IMR-90 (cell line): ENCODE measurements at regions not wholly inside any gene's neighbourhood (a gene's known extent, or its start where the extent isn't known, plus 50 kb on each side); places are given as distances from the start of the nearest gene placed in this dataset.
"Not testable (repeated sequence)": the region's sequence is repeated elsewhere in the genome, so short reads cannot be mapped to it uniquely, and the experiment has no call there.

Experiments used
- ATAC-seq: fragments of 200-7000 bp; cut with Tn5 transposase; 2 replicates; pipeline ENCODE4 v1.9.1; 2020; ENCODE audit warnings: low read depth, mild to moderate bottlenecking, moderate library complexity
- BruUV-seq: library from RNA; stranded (reverse); fragments of 400-500 nt; replicated peaks from 2 replicates; lab custom pipeline; 2021; lab: Mats Ljungman, UMichigan
- CTCF ChIA-PET: fragments of 300-600 bp; formaldehyde crosslinking; extraction: SDS; loops from one replicate; lab custom pipeline; 2021; ENCODE audit warnings: antibody characterized with exemption; lab: Yijun Ruan, JAX
- POLR2A ChIA-PET: fragments of 300-600 bp; sonication (Branson Sonifier 250); formaldehyde crosslinking; loops from one replicate; lab custom pipeline; 2022; ENCODE audit warnings: antibody characterized with exemption; ENCODE audit not compliant: unreplicated experiment; lab: Charles Lee
- DNase-seq: peaks from one replicate; pipeline ENCODE4 v3.0.0; 2013
- H2AFZ ChIP-seq: replicated peaks from 2 replicates; pipeline ENCODE3; 2013; ENCODE audit warnings: low read length, mild to moderate bottlenecking; ENCODE audit not compliant: poor library complexity
- H2AK5ac ChIP-seq: 2 replicates; pipeline ENCODE4 v1.6.1; 2013; ENCODE audit warnings: low read depth, low read length, inconsistent platforms
- H2AK9ac ChIP-seq: replicated peaks from 2 replicates; pipeline ENCODE3; 2013; ENCODE audit warnings: mild to moderate bottlenecking, low read depth, low read length, moderate library complexity; ENCODE audit not compliant: poor library complexity
- H2BK120ac ChIP-seq: 2 replicates; pipeline ENCODE4 v1.6.1; 2013; ENCODE audit warnings: low read depth, low read length, inconsistent platforms
- H2BK15ac ChIP-seq: 3 replicates; pipeline ENCODE4 v1.6.1; 2013; ENCODE audit warnings: low read depth, low read length, inconsistent platforms
- H2BK20ac ChIP-seq: 2 replicates; pipeline ENCODE4 v1.6.1; 2013; ENCODE audit warnings: low read depth, mild to moderate bottlenecking, inconsistent platforms, low read length, moderate library complexity
- H2BK5ac ChIP-seq: 2 replicates; pipeline ENCODE4 v1.6.1; 2013; ENCODE audit warnings: mild to moderate bottlenecking, low read depth, low read length, inconsistent platforms; ENCODE audit not compliant: poor library complexity, severe bottlenecking
- H3K14ac ChIP-seq: replicated peaks from 2 replicates; pipeline ENCODE4 v1.6.1; 2013; ENCODE audit warnings: low read depth, low read length, inconsistent platforms
- H3K18ac ChIP-seq: 2 replicates; pipeline ENCODE4 v1.6.1; 2013; ENCODE audit warnings: low read depth, low read length, control low read depth
- H3K23ac ChIP-seq: 2 replicates; pipeline ENCODE4 v1.6.1; 2013; ENCODE audit warnings: low read depth, low read length, inconsistent platforms
- H3K27ac ChIP-seq: 2 replicates; pipeline ENCODE4 v1.5.1; 2013; ENCODE audit warnings: mild to moderate bottlenecking, control low read depth, low read length; ENCODE audit not compliant: insufficient read depth
- H3K27me3 ChIP-seq: 2 replicates; pipeline ENCODE4 v1.6.1; 2013; ENCODE audit warnings: low read length; ENCODE audit not compliant: control insufficient read depth, insufficient read depth
- H3K36me3 ChIP-seq: 2 replicates; pipeline ENCODE4 v1.6.1; 2013; ENCODE audit warnings: low read length, mixed read lengths; ENCODE audit not compliant: control insufficient read depth, insufficient read depth
- H3K4ac ChIP-seq: 2 replicates; pipeline ENCODE4 v1.6.1; 2013; ENCODE audit warnings: low read depth, low read length, inconsistent platforms
- H3K4me1 ChIP-seq: 2 replicates; pipeline ENCODE4 v1.6.1; 2013; ENCODE audit warnings: low read length, mixed read lengths; ENCODE audit not compliant: control insufficient read depth, insufficient read depth
- H3K4me2 ChIP-seq: 2 replicates; pipeline ENCODE4 v1.6.1; 2013; ENCODE audit warnings: low read depth, mild to moderate bottlenecking, control low read depth, low read length, moderate library complexity
- H3K4me3 ChIP-seq: 2 replicates; pipeline ENCODE4 v1.5.1; 2013; ENCODE audit warnings: low read depth, mild to moderate bottlenecking, control low read depth, low read length, moderate library complexity; ENCODE audit not compliant: insufficient read depth
- H3K56ac ChIP-seq: 2 replicates; pipeline ENCODE4 v1.6.1; 2013; ENCODE audit warnings: low read length, inconsistent platforms; ENCODE audit not compliant: insufficient read depth; ENCODE audit errors: extremely low read depth
- H3K79me1 ChIP-seq, 2 experiments: 2 replicates each; pipeline ENCODE4 v1.6.1; 2013; ENCODE audit warnings: low read length in 2 of 2, inconsistent platforms in 1 of 2, low read depth in 1 of 2
- H3K9ac ChIP-seq: 2 replicates; pipeline ENCODE4 v1.6.1; 2013; ENCODE audit warnings: low read depth, low read length, control low read depth
- H3K9me1 ChIP-seq: 2 replicates; pipeline ENCODE4 v1.6.1; 2013; ENCODE audit warnings: low read length, inconsistent platforms; ENCODE audit not compliant: insufficient read depth
- H3K9me3 ChIP-seq: 2 replicates; pipeline ENCODE4 v1.6.1; 2013; ENCODE audit warnings: low read length; ENCODE audit not compliant: control insufficient read depth, insufficient read depth
- H4K20me1 ChIP-seq: 2 replicates; pipeline ENCODE4 v1.6.1; 2013; ENCODE audit warnings: low read length, inconsistent platforms; ENCODE audit not compliant: insufficient read depth
- H4K5ac ChIP-seq: 2 replicates; pipeline ENCODE4 v1.6.1; 2013; ENCODE audit warnings: mild to moderate bottlenecking, low read depth, low read length, control low read depth
- H4K8ac ChIP-seq, 2 experiments: 2 replicates each; pipeline ENCODE4 v1.6.1; 2013; ENCODE audit warnings: low read depth in 2 of 2, low read length in 2 of 2, control low read depth in 1 of 2, inconsistent platforms in 1 of 2
- H4K91ac ChIP-seq: 2 replicates; pipeline ENCODE4 v1.6.1; 2013; ENCODE audit warnings: low read depth, low read length, inconsistent platforms; ENCODE audit not compliant: insufficient read depth
- CEBPB ChIP-seq: IDR thresholded peaks from 2 replicates; pipeline ENCODE4 v1.6.1; 2012; ENCODE audit warnings: low read depth, low read length, improper control_type of control experiment
- WGBS, 2 experiments: methylation state at CpG; one replicate each; pipeline versions ENCODE4 v1.1.5 to v1.1.7; 2013; ENCODE audit warnings: missing lambda C conversion rate in 2 of 2; ENCODE audit not compliant: insufficient read length in 1 of 2; ENCODE audit errors: extremely low coverage in 2 of 2; 5-methylcytosine and 5-hydroxymethylcytosine counted together
- dilution Hi-C: fragments of 300-500 bp; cut with HindIII; formaldehyde crosslinking; loops from one replicate; pipeline ENCODE4 v1.14.3; 2018; ENCODE audit warnings: low sequenced_read_pairs; ENCODE audit not compliant: unreplicated experiment
- in situ Hi-C: fragments of 300-500 bp; cut with MboI; formaldehyde crosslinking; loops from 3 replicates; pipeline ENCODE4 v1.14.3; 2019; ENCODE audit warnings: low sequenced_read_pairs, inconsistent platforms, mixed read lengths
- intact Hi-C: fragments of 100-400 bp; cut with micrococcal nuclease; formaldehyde crosslinking; loops from 2 replicates; pipeline ENCODE4 v1.10.0; 2022

DNA sequence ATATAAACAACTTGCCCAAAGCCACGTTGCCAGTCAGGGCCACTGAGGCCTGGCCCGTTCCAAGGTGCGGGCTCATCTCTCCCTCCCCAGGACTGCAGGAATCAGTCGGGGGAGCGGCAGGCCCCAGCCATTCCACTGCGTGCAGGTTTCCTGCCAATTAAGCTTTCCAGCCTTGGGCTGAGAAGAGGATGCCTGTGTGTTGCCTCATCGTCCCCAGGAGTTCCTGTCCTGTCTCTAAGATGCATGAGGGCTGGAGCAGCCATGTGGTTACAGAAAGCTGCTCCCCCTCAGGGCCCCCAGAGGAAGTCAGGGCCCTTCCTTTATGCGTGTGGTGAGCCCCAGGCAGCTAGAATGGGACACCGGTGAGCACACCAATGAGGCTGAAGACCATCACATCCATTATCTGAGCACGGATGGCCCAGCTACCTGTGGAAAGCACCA, 57.7 kb upstream of the METTL9 start:
- ATAC-seq, result peak; percentile 59
- H2AFZ ChIP-seq, H3K23ac ChIP-seq, H4K91ac ChIP-seq, CTCF ChIA-PET, H2BK15ac ChIP-seq, H4K5ac ChIP-seq, H3K9ac ChIP-seq, BruUV-seq, H3K27me3 ChIP-seq, H3K27ac ChIP-seq, H3K18ac ChIP-seq, H2BK20ac ChIP-seq, POLR2A ChIA-PET, H4K20me1 ChIP-seq, H3K4me1 ChIP-seq, H3K4ac ChIP-seq, H3K9me3 ChIP-seq, DNase-seq, intact Hi-C loops, H2AK5ac ChIP-seq, H3K36me3 ChIP-seq, dilution Hi-C loops, H2BK120ac ChIP-seq, H3K4me3 ChIP-seq, in situ Hi-C loops, H3K79me1 ChIP-seq, H3K4me2 ChIP-seq, H2AK9ac ChIP-seq, H3K14ac ChIP-seq, H2BK5ac ChIP-seq, H3K56ac ChIP-seq: not testable (repeated sequence)
- WGBS, 2 experiments, result 14% methylated on average over 1 of the region's 10 CpGs; no CpG with 5 or more reads in 1 of the 2 experiments
- 0 out of 4 replicates have a peak overlapping the region, but pooled peaks of 1 of the 2 experiments have one; percentile 16 for H4K8ac ChIP-seq
- peaks cover 10% of the 10 kb centered on the region for H3K9me1 ChIP-seq
- peak; percentile 39; the same call in 1 of the 2 replicates for TF ChIP-seq CEBPB

DNA sequence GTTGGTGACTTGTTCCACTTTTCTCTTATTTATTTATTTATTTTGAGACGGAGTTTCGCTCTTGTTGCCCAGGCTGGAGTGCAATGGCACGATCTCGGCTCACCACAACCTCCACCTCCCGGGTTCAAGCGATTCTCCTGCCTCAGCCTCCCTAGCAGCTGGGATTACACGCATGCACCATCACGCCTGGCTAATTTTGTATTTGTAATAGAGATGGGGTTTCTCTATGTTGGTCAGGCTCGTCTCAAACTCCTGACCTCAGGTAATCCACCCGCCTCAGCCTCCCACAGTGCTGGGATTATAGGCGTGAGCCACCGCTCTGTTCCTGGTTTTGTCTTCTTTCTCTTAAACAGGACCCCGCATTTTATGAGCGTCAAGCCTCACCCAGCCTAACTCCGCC, 57.3 kb upstream of the METTL9 start:
- H2AK5ac ChIP-seq, H3K4ac ChIP-seq, H4K8ac ChIP-seq, H3K23ac ChIP-seq, H2AFZ ChIP-seq, dilution Hi-C loops, H3K27ac ChIP-seq, H3K14ac ChIP-seq, H2BK15ac ChIP-seq, intact Hi-C loops, H3K36me3 ChIP-seq, BruUV-seq, H3K9ac ChIP-seq, H3K9me3 ChIP-seq, H4K5ac ChIP-seq, DNase-seq, H3K18ac ChIP-seq, in situ Hi-C loops, H3K27me3 ChIP-seq, H4K91ac ChIP-seq, H3K56ac ChIP-seq, H2AK9ac ChIP-seq, H3K79me1 ChIP-seq, H4K20me1 ChIP-seq, H2BK20ac ChIP-seq, H3K4me1 ChIP-seq, POLR2A ChIA-PET, H2BK120ac ChIP-seq, CTCF ChIA-PET, H2BK5ac ChIP-seq, H3K4me3 ChIP-seq, ATAC-seq, H3K4me2 ChIP-seq: not testable (repeated sequence)
- peaks cover 10% of the 10 kb centered on the region for H3K9me1 ChIP-seq
- WGBS, 2 experiments, result no CpG with 5 or more reads among the region's 15 CpGs
